Upper lobe of left lung (tissue), 6 donors: ENCODE measurements at regions not wholly inside any gene's neighbourhood (a gene's known extent, or its start where the extent isn't known, plus 50 kb on each side); places are given as distances from the start of the nearest gene placed in this dataset.
A peak's percentile ranks its signal among the peaks of the same experiment; 100 is the strongest.

ENCODE experiments used
- ATAC-seq, 2 donors: fragments of 200-7000 bp; cut with Tn5 transposase; one replicate each; pipeline ENCODE4 v1.9.1; 2022; ENCODE audit warnings: mild to moderate bottlenecking in 2 of 2, moderate library complexity in 2 of 2; ENCODE audit not compliant: low FRiP score in 2 of 2
- DNase-seq, 2 donors: peaks; one replicate each; pipeline ENCODE4 v3.0.0-alpha.2; 2019 to 2020
- H3K27ac ChIP-seq, 4 donors: fragments of 200-600 bp; sonication (generic); one replicate each; pipeline ENCODE4 v1.5.1; 2016 to 2019
- H3K27me3 ChIP-seq, 4 donors: fragments of 200-600 bp; sonication (generic); one replicate each; pipeline ENCODE4 v1.5.1; 2017 to 2019
- H3K36me3 ChIP-seq, 4 donors: fragments of 200-600 bp; sonication (generic); one replicate each; pipeline ENCODE4 v1.5.1; 2016 to 2019
- H3K4me1 ChIP-seq, 4 donors: fragments of 200-600 bp; sonication (generic); one replicate each; pipeline ENCODE4 v1.5.1; 2018 to 2019
- H3K4me3 ChIP-seq, 4 donors: fragments of 200-600 bp; sonication (generic); one replicate each; pipeline ENCODE4 v1.5.1; 2017 to 2019; ENCODE audit warnings: mild to moderate bottlenecking in 2 of 4, moderate library complexity in 1 of 4
- H3K9me3 ChIP-seq, 4 donors: fragments of 200-600 bp; sonication (generic); one replicate each; pipeline ENCODE4 v1.5.1; 2018 to 2019
- CTCF ChIP-seq, 6 experiments: fragments of 450-650 bp in 4 of 6; fragments of 200-600 bp in 2 of 6; sonication (generic) in 2 of 6; IDR thresholded peaks; one replicate each; pipeline ENCODE4 v1.5.1; 2016 to 2019; ENCODE audit warnings: antibody characterized with exemption in 6 of 6
- EP300 ChIP-seq, 4 donors: sonication (generic); formaldehyde crosslinking; IDR thresholded peaks; one replicate each; pipeline ENCODE4 v1.5.1; 2017; ENCODE audit warnings: antibody characterized with exemption in 4 of 4, control low read depth in 2 of 4
- POLR2A ChIP-seq, 4 donors: fragments of 450-650 bp; IDR thresholded peaks; one replicate each; pipeline ENCODE4 v1.5.1; 2016 to 2017; ENCODE audit warnings: antibody characterized with exemption in 4 of 4, mild to moderate bottlenecking in 2 of 4
- POLR2AphosphoS5 ChIP-seq, 2 donors: sonication (generic); formaldehyde crosslinking; IDR thresholded peaks; one replicate each; pipeline ENCODE4 v1.5.1; 2017; ENCODE audit warnings: antibody characterized with exemption in 2 of 2
- WGBS, 2 donors: methylation state at CpG; one replicate each; pipeline ENCODE4 v1.1.5; 2017 to 2018; 5-methylcytosine and 5-hydroxymethylcytosine counted together
- donor health status: DM: no; HTN: no; CAD: no; lungs with moderate emphysema.
- donor health status: DM: no; HTN: yes; CAD: no; lungs with severe emphysema.

GRCh38 chr4:175988511-175988910 is 77.1 kb upstream of the WDR17 start:
- Histone ChIP-seq H3K36me3 (no peaks in the 10 kb centered on the region), H3K27me3 (no peaks in the 10 kb centered on the region), H3K9me3 (no peaks in the 10 kb centered on the region), H3K4me1 (no peaks in the 10 kb centered on the region), H3K4me3 (no peak overlapping the region), H3K27ac (no peak overlapping the region)
- 76 to 81% methylated on average over 1 of the region's 1 CpG for WGBS, 2 donors
- ATAC-seq: no peak
- DNase-seq: no peak
- TF ChIP-seq POLR2AphosphoS5 (IDR thresholded peaks at IDR 0.05): no peak
- no peak for TF ChIP-seq POLR2A (IDR thresholded peaks at IDR 0.05)
- TF ChIP-seq CTCF (IDR thresholded peaks at IDR 0.05): no peak
- TF ChIP-seq EP300 (IDR thresholded peaks at IDR 0.05): no peak

DNA sequence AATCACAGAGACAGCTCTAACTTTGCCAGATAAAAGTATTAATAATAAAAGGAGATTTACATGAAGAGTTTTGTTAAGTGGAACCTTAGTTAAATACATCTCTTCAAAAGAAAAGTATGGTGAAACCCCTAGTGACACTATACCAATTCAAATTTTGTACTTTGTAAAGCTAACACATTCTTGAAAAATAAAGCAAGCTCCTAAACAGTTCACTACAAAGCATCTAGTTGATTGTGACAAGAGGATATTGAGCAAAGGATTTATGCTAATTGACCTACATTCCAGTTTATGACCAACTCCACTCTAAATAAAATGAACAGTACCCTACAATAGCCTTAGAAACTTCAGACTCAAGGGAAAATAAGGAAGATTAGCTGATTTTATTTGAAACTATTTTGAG is 69.4 kb upstream of the WDR17 start:
- no peaks in the 10 kb centered on the region for H3K36me3 ChIP-seq
- peaks cover 2 to 6% (median 4%) of the 10 kb centered on the region in 4 donors for H3K4me1 ChIP-seq
- no peak for DNase-seq
- no peaks in the 10 kb centered on the region for H3K27me3 ChIP-seq
- ATAC-seq: no peak
- H3K27ac ChIP-seq: no peak overlapping the region
- no peaks in the 10 kb centered on the region for H3K9me3 ChIP-seq
- no peak overlapping the region for H3K4me3 ChIP-seq
- TF ChIP-seq CTCF (IDR thresholded peaks at IDR 0.05): no peak
- TF ChIP-seq POLR2A (IDR thresholded peaks at IDR 0.05): no peak
- no peak for TF ChIP-seq EP300 (IDR thresholded peaks at IDR 0.05)
- TF ChIP-seq POLR2AphosphoS5 (IDR thresholded peaks at IDR 0.05): no peak

DNA sequence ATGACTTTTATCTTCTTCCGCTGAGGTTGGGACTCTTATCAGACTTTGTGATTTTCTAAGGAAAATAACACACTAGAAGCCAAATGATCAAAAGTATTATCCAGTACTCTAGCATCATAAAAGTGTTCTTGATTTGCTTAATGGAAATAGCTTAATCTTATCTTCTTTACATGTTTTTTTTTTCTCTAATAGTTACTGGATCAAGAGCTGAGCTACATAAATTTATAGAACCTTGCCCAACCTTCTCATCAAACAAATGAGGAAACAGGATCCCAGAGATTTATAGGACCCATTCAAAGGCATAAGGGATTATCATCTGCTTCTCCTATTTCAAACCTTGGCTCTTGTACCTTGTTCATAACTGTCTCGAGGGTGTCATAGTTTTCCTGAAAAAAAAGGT is 68.3 kb upstream of the WDR17 start:
- Histone ChIP-seq H3K4me3 (no peak overlapping the region), H3K36me3 (no peaks in the 10 kb centered on the region), H3K27ac (no peak overlapping the region), H3K9me3 (no peaks in the 10 kb centered on the region), H3K27me3 (no peaks in the 10 kb centered on the region), H3K4me1 (peaks cover 8 to 17% (median 13%) of the 10 kb centered on the region in 4 donors)
- 81 to 86% methylated on average over 2 of the region's 2 CpGs for WGBS, 2 donors
- TF ChIP-seq POLR2A (IDR thresholded peaks at IDR 0.05) (no peak), EP300 (IDR thresholded peaks at IDR 0.05) (no peak), POLR2AphosphoS5 (IDR thresholded peaks at IDR 0.05) (no peak)
- ATAC-seq (no peak), DNase-seq (no peak)

DNA sequence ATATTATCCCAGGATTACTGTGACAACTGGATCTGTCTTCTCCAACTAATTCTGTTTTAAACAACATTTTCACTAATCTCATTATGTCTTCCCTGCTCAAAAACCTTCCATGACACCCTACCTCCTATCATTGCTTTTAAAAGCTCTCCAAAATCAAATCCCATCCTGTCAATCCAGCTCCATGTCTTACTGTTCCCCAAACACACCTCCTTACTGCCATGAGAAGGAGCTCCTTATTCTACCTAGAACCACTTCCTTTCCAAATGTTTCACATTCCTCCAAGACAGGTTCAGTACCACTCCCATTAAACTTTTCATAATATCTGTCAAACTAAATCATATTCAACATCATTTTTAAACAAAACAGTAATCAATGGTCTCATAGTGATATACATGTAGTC is 66.9 kb upstream of the WDR17 start:
- no peaks in the 10 kb centered on the region for H3K27me3 ChIP-seq
- DNase-seq: no peak
- H3K4me1 ChIP-seq: peaks cover 8 to 18% (median 15%) of the 10 kb centered on the region in 4 donors
- no peak overlapping the region for H3K27ac ChIP-seq
- no peak for ATAC-seq
- no peak overlapping the region for H3K4me3 ChIP-seq
- TF ChIP-seq CTCF (IDR thresholded peaks at IDR 0.05) (no peak), POLR2AphosphoS5 (IDR thresholded peaks at IDR 0.05) (no peak), EP300 (IDR thresholded peaks at IDR 0.05) (no peak), POLR2A (IDR thresholded peaks at IDR 0.05) (no peak)
- no peaks in the 10 kb centered on the region for H3K9me3 ChIP-seq
- no peaks in the 10 kb centered on the region for H3K36me3 ChIP-seq

- Histone ChIP-seq H3K9me3 (no peaks in the 10 kb centered on the region), H3K27me3 (no peaks in the 10 kb centered on the region), H3K4me3 (no peak overlapping the region), H3K27ac (peak overlapping the region in 1 of 4 donors; percentile 60), H3K4me1 (peaks cover 8 to 18% (median 15%) of the 10 kb centered on the region in 4 donors), H3K36me3 (no peaks in the 10 kb centered on the region)
- WGBS, 2 donors: 58 to 67% methylated on average over 2 of the region's 2 CpGs
- ATAC-seq: no peak
- TF ChIP-seq CTCF (IDR thresholded peaks at IDR 0.05) (no peak), EP300 (IDR thresholded peaks at IDR 0.05) (no peak), POLR2A (IDR thresholded peaks at IDR 0.05) (no peak), POLR2AphosphoS5 (IDR thresholded peaks at IDR 0.05) (no peak)
- no peak for DNase-seq
These were observed 65.7 kb upstream of the WDR17 start for GRCh38 chr4:175999944-176000343.
